ENCODE measurements at regions not wholly inside any gene's neighbourhood (a gene's known extent, or its start where the extent isn't known, plus 50 kb on each side); places are given as distances from the start of the nearest gene placed in this dataset.

DNA sequence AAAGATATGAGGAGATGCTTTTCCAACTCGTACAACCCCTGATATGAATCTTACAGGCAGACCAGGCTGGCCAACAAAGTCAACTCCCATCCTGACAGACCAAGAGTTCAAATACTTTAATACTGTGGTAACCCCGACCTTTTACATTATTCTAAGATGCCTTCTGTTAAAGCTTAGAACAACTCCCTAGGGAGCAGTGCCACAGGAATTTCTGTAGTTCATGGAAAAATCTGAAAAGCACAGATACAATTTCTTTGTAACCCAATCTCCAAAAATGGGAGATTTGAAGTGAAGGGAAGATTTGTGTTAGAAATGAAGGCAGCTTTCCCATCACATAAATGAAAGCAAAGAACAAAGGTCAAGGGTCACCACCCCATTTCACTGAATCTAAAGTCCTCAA, 151.3 kb upstream of the BEND6 start:
- DNase-seq (ENCODE audit: low spot score) = no peak
- TF ChIP-seq, protein P1, sequence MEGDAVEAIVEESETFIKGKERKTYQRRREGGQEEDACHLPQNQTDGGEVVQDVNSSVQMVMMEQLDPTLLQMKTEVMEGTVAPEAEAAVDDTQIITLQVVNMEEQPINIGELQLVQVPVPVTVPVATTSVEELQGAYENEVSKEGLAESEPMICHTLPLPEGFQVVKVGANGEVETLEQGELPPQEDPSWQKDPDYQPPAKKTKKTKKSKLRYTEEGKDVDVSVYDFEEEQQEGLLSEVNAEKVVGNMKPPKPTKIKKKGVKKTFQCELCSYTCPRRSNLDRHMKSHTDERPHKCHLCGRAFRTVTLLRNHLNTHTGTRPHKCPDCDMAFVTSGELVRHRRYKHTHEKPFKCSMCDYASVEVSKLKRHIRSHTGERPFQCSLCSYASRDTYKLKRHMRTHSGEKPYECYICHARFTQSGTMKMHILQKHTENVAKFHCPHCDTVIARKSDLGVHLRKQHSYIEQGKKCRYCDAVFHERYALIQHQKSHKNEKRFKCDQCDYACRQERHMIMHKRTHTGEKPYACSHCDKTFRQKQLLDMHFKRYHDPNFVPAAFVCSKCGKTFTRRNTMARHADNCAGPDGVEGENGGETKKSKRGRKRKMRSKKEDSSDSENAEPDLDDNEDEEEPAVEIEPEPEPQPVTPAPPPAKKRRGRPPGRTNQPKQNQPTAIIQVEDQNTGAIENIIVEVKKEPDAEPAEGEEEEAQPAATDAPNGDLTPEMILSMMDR (IDR thresholded peaks at IDR 0.05; ENCODE audit: extremely low read depth, missing control alignments) = no peak

DNA sequence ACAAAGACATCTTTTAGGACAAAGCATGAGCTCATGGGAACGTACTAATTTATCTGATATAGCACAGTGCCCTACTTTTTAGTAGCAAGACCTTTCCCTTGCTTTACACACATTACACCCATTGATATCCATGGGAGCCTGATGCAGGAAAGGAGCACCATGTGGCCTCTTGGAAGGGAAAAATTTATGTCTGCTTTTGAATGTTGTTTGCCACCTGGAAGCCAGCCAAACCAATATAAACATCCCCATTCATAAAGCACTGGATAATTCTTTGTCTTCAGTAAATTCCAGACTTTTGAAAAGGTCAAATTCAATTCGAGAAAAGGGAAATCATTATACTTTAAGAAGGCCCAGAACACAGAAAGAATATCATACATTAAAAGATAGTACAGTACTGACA, 152.3 kb upstream of the BEND6 start:
- no peak for DNase-seq (ENCODE audit: low spot score)
- TF ChIP-seq, protein P1 (IDR thresholded peaks at IDR 0.05; ENCODE audit: extremely low read depth, missing control alignments) = no peak

DNA sequence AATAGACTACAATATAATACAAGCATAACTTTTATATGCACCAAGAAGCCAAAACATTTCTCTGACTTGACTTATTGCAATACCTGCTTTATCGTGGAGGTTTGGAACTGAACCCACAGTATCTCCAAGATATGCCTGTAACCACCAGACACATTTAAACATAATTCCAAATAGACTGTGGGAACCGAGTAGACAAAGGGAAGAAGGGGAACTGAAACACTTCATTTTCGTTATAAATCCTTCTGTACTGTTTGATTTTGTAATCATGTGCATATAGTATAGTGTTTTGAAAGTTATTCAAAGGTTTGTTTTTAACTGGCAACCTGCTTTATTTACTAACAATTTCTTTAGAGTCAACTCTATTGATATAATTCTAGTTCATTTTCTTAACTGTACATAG, 154.9 kb upstream of the BEND6 start:
- TF ChIP-seq, protein P1 (IDR thresholded peaks at IDR 0.05; ENCODE audit: extremely low read depth, missing control alignments) = no peak
- no peak for DNase-seq (ENCODE audit: low spot score)

DNA sequence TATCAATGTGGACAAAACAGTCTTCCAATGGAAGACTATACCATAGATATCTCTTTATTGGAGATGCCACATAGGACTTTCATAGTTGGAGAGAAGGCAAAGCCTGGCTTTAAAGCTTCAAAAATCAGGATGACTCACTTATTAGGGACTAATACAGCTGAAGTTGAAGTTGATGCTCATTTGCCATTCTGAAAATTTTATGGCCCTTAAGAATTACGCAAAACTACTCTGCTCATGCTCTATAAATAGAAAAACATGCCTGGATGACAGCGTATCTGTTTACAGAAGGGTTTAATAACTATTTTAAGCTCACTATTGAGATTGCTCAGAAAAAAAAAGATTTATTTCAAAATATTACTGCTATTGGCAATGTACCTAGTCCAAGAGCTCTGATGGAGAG, 155.5 kb upstream of the DST start:
- TF ChIP-seq, protein P1 (IDR thresholded peaks at IDR 0.05; ENCODE audit: extremely low read depth, missing control alignments) = no peak
- DNase-seq (ENCODE audit: low spot score) = no peak

DNA sequence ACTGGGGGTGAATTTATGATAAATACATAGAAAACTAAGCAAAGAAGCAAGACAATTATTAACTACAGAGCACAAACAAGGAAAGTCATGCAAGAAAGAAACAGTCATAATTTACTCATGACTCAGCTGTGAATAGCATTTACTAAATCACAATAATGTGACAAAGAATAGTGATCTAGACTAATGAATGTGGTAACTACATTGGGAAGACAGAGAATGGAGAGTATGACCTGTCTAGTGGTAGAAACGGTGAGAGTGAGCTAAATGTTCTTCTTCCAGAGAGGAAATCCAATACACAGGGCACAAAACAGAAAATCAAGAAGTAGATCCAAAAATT, 153.5 kb upstream of the DST start:
- no peak for DNase-seq (ENCODE audit: low spot score)
- TF ChIP-seq, protein P1 (IDR thresholded peaks at IDR 0.05; ENCODE audit: extremely low read depth, missing control alignments) = no peak

DNA sequence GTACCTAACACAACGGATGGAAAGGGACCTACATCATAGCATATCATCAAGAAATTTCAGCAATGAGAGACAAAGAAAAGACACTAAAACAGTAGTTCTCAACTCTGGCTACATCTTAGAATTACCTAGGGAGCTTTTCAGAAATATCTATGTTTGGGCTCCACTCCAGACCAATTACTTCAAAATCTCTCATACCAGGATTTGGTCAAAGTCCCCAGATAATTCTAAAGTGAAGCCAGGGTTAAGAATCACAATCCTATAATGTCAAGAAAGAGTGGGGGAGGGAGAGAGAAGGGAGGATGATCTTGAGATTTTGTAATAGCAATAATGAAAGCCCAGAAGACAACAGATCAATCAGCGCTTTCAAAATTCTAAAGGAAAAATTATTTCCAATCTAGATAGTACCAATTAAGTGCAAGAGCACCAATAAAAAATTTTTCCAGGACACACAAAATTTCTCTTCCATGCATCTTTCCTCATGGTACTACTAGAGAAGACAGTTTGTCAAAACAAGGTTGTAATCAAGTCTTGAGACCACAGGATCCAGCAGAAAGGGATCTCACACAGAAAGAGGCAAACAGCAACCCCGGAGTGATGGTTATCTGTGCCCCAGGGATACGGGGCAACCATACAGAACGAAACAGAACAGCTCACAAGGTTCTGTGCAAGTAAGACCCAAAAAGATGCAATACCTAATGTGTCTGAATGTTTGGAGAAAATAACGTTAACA, 152.9 kb upstream of the DST start:
- TF ChIP-seq, protein P1 (IDR thresholded peaks at IDR 0.05; ENCODE audit: extremely low read depth, missing control alignments) = no peak
- DNase-seq (ENCODE audit: low spot score) = no peak

DNA sequence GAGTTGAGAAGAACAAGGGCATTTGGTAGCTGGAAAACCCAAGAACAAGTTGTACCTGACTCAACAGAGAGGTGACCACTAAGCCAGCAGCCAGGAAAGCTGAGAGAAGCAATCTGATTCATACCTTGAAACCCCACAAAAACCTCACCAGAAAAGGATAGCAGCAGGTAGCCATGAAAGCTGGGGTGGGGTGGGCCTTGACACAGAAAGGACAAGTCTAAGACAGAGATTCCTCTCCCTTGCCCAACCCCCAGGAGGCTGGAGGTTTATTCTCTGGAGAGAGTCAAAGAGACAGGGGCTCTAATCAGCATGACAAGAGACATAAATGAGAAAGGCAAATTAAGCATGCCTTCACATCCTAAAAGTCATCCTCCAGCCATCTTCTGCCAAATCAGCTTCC, 151.7 kb upstream of the DST start:
- TF ChIP-seq, protein P1 (IDR thresholded peaks at IDR 0.05; ENCODE audit: extremely low read depth, missing control alignments) = no peak
- DNase-seq (ENCODE audit: low spot score) = no peak
